ENCODE measurements at regions not wholly inside any gene's neighbourhood (a gene's known extent, or its start where the extent isn't known, plus 50 kb on each side); places are given as distances from the start of the nearest gene placed in this dataset.

DNA sequence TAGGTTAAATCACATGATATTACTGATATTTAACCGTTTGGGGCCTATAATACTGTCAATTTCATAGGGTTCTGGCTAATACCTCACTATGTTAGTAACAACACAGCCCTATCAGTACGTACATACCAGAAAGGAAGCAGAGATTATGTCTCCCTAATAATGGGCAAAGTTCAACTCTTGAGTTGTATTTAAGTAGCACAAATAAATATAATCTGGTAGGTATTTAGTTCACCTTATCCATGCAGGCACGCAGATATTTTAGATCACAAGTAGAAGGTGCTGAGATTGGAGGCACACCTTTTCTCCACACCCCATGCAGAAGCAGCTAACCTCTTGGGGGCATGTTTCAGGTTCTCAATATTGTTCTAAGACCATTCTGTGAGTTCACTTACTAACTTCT is 118.9 kb downstream of the IRS1 start:
- no peak for DNase-seq

DNA sequence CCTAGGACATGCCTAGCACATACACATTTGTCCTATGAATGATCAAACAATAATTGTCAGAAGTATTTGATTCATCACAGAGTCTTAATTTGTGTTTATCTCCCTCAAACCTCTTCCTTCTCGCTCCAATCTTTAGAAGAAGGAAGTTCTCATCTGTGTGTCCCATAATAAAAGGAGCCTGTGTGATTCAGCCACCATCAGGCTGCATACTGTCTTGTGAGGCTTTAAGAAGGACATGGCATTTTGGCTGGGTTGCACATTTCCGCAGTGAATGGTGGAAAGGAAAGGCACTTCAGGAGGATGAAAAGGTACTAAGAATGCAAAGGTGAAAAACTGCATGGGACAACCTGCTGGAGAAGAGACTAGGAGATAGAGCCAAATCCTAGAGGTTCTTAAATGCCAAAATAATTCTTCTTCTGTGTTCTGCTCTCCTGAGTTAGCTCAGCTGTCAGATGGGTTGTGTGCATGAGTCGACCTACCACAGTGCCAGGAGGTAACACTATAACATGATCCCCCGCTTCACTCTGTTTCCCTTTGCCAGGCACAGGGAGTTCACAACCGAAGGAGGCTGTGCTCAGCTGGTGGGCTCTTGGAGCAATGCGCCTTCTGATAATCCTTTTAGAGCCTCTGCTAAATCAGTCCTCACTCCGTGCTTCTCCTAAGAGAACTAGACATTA is 120.1 kb downstream of the IRS1 start:
- DNase-seq = no peak

DNA sequence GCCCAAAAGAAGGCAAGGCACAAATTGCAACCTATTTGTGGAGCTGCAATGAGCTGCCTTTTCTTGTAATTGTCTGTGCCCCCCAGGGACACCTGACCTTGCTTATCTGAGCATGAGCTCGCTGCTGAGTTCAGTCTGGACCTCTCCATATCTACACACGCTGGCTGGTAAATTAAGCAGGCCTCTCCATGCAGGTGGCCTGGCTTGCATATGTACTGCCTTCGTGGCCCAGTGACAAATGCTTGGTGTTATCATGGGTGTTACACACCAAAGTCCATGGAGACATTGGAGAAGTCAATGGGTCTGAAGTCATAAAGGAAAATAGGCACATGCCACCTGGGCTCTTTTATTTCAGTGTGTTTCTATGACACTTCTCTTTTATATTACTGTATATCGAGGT is 121.2 kb downstream of the IRS1 start:
- DNase-seq = no peak

DNA sequence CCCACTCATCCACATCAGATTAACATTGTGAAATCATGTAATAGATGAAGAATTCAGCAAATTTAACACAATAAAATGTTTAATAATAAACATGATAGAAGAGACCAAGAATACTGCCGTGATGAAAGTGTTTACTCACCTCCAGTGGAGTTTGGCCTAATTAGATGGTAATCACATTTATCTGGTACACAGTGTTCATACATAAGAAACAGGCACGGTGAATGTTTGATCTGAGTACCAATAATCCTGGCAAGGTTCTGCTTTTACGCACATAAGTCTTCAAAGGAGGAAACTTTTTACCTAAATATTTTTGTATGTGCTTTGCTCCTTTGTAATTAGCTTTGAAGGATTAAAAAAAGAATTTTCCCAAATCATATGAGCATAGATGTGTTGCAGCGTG is 122.5 kb downstream of the IRS1 start:
- DNase-seq = no peak

DNA sequence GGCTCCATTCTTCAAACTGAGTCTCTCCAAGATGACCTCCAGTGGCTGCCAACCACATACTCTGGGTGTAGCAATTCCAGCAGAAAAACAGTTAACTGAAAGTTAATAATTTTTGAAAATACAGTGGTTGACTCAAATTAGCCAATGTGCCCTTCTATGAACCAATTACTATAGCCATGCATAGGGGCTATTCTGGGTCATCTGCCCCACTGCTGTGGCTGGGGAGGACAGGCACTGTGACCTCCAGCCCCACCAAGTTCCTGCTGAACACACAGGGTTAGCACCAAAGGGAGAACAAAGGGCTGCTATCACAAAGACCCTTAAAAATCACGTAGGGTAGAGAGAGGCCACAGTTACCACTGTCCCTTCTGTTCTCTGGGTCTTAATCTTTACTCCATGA is 123.0 kb downstream of the IRS1 start:
- DNase-seq = no peak

DNA sequence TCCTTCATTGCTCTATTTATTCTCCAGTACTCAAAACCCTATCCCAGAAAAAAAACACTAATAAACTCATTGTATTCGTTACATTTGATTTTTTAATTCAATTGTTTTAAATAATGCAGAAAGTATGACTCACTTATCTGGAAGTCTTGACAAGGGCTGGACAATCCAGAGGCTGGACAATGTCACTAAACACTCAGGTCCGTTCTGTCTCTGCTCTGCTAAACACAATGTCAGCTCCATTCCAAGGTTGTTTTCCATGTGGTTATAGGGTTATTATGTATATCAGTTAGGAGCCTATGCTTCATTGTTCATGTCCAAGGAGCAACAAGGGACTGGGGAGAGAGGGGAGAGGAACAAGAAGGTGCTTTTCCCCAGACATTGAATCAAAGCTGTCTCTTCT is 125.5 kb downstream of the IRS1 start:
- no peak for DNase-seq

DNA sequence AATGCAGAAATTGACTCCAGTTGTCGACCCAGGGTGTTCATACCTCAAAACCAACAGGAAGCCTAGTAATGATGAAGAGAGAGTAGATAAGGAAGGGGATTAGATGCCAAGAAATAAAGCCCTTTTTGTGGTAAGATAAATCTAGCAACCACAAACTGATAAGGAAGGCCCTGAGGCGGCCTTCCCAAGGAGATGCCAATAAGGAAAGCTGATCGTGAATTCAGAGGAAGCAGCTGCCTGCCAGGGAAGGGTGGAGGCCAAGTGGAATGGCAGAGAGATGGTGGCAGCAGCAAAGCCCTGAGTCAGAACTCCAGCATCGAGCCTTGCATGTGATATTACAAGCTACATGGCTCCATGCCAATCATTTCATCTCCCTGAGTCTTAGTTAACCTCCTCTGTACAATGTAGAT is 126.3 kb downstream of the IRS1 start:
- DNase-seq = no peak

DNA sequence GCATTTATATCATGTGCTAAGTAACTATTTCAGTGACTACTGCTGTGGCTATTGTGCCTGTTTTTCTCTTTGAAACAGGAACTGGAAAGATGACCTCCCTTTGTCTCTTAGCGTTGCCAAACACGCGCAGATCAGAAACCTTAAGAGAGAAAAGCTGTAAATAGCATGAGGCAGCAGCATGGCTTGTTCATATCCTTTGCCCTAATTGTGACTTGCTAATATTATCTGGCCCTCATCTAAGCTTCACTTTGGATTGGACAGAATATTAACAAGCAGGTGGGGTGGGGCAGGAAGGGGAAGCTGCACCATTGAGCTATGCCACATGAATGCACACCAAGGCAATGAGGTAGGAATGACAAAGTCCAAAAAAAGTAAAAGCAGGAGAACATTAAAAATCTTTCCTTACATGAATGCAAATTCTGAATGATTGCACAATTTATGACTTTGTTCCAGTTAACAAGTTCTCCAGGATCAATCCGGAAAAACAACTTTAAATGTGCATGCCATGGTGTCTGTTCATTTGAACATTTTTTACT is 128.4 kb downstream of the IRS1 start:
- DNase-seq = no peak

DNA sequence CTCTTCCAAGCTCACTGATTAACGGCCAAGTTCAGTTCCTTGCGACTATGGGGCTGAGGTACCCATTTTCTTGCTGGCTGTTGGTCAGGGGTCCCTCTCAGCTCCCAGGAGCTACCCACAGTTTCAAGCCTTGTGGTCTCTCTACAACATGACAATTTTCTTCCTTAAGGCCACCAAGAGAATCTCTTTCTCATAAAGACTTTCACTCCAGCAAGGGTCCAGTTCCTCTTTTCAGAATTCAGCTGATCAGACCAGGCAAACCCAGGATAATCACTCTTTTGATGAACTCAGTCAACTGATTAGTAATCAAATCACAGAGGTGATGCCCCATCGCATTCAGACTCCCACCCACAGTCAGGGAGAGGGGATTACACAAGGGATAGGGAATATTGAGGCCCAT is 129.7 kb downstream of the IRS1 start:
- DNase-seq = no peak

DNA sequence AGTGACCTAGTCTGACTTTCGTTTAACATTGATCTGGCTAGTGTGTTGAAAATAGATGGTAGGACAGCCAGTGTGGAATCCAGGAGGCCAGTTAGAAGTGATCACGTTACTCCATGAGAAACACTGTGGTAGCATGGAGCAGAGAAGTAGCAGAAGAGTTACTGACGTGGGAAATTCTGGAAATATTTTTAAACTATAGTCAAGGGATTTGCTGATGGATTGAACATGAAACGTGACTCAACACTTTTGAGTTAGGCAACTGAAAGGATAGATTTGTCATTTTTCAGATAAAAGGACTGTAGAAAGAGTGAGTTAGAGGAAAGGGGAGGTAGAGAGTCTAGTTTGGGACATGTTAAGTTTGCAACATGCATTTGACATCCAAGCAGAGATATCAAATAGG is 130.4 kb downstream of the IRS1 start:
- DNase-seq = no peak

DNA sequence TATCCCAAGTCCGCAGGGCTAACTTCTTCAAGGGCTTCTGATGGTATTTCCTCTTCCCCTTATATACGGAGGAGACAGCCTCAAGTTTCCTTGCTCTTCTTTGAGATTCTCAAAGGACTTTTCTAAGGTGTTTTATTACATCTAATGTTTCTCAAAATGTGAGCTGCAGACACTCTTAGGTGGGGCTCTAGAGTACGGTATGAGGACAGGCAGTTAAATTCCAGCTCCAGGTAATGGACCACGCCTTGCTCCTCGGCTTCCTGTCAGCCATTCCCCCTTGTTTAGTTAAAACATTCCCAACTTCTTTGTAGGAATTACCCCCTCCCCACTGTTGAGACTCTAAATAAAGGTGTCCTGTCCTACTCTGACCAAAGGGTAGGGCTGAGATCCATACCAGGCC is 131.9 kb downstream of the IRS1 start:
- DNase-seq = no peak

DNA sequence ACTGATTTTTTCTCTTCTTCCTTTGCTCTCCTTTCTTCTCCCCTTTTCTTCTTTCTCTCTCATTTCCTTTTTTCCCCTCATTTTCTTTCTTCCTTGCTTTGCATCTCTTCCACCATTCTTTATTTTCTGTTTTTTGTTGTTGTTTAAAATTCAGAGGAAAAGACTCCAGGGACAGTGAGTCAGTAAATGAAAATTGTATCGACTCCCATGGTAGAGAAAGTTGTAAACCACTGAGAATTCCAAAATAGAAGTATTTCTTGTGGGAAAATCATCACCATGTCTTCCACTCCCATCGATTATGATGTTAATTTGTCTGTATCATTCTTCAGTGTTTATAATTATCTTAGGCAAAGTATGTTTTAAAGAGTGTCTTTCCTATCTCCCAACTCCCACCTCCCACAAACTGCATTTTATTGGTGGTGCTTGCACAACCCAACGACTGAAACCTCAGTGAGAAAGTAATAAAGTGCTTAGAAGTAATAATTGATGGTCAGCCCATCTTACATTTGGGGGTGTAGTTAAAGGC is 134.3 kb downstream of the IRS1 start:
- DNase-seq = no peak

DNA sequence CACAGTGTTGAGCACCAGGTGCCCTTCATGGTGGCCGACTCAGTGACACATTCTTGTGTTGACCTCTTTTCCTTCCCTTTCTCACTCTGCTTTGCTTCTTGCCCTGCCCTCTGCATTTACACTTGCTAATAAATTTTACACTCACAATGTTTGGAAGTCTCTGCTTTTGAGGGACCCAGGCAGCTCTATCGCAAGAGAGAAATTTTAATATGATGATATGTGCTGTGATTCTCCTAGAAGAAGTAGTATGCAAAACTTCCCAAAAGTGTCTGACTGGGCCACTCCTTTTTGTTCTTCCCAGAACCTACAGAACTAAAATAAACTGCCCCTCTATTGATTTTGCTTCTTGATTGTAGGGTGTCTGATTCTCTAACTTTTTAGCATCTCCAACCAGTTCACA is 135.0 kb downstream of the IRS1 start:
- no peak for DNase-seq

DNA sequence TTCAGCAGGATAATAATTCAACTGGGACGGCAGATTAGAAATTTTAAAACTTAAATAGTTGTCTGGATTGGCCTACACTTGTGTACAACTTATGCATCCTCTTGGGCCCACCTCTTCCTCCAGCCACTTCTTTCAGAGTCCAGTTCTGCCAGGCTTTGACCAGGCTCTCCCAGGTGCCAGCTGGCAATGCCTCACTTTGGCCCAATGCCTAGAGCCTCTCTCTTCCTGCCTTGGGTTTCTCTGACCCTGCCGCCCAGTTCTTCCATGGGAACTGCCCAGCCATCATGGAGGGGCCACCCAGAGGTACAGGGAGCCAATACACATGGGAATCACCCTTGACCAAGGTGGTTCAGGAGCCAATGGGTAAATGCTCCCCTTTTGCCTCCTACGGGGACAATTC is 135.5 kb downstream of the IRS1 start:
- DNase-seq = no peak

DNA sequence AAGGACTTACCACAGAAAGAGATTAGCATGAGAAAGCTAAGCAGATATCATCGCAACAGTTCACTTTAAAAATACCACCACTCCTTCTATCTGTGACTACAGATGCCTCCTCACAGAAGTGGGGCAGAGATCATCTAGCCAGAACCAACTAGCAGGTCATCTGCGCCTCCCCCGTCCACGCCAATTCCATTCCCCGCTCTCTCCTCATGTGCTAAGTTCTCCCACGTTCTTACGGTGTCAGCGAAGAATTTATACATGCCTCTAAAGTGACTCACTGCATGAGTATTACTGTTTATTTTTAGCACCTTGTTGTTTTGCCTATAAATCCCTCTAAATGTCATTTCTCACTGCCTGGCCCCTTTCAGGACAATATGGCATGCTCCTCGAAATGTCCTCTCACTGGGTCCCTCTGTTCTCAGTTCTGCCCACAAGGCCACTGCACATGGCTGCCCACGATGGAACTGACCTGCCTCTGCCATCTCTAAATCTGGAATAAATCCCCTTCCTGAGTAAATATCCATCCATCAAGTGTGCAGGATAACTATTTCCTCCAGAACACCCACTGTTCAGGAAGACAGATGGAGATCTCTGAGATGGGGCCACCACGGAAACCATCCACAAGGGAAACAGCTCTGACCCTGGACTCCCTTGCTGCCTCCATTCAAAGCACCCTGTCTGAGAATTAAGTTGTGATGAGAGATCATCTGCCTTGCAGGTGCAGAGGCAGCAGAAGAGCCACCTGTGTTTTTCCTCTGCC is 137.7 kb downstream of the IRS1 start:
- DNase-seq = no peak

DNA sequence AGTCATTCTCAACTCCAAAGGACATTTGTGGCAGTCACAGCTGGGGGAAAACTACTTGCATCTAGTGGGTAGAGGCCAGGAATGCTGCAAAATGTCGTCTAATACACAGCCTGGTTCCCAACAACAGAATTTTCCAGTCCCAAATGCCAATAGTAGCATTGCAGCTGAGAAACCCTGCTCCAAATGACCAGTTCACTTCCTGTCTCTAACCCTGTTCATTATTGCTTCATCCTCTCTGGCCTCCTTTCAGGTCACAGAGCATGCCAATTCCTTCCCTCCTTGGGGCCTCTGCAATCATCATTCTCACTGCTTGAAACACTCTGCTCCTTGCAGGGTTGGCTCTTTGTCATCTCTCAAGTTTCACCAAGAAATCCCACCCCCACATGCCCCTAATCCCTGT is 139.1 kb downstream of the IRS1 start:
- DNase-seq = no peak

DNA sequence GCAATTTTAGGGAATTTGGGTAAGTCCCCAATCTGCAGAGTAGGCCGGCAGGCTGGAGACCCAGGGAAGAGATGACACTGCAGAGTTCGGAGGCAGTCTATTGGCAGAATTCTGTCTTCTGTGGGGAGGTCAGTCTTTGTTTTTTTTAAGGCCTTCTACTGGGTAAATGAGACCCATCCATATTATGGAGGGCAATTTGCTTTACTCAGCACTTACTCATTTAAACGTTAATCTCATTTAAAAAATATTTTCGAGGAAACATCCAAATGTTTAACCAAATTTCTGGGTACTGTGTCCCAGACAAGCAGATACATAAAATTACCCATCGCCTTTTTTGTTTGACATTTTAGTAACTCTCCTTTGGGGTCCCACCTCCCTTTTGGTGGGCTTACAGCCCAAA is 139.5 kb downstream of the IRS1 start:
- DNase-seq = no peak

DNA sequence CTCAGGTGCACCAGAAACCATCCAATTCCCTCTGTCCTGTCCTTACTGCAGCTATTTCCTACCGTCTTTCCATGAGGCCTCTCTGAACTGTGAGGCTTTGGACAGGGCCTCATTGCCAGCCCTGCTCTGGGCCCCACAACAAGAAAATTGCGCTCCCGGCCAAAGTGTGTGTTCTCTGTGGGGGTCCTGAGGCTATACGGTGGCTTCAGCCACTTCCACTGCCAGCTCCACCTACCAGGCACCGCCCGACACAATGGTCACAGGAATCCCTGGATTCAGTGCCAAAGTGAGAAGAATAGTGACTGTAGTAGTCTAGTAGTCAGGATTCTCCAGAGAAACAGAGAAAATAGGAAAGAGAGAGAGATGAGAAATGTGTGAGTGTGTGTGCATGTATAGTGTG is 140.2 kb downstream of the IRS1 start:
- no peak for DNase-seq

DNA sequence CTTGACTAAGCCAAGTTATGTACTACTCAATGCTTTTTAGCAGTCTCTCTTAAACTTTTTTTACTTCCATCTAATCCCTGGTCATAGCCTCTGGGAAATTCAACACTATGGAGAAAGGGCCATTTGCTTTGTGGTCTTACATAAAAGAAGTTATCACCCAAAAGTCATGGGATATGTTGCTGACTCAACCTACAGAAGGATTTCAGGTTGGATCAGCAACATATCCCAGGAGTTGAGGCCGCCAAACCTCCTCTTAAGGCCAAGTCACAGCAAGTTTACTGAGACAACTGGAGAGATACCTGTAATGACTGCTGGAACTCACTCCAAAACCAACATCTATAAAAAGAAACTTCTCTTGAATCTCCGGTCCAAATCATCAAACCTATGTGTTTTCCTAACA is 141.1 kb downstream of the IRS1 start:
- DNase-seq = no peak

DNA sequence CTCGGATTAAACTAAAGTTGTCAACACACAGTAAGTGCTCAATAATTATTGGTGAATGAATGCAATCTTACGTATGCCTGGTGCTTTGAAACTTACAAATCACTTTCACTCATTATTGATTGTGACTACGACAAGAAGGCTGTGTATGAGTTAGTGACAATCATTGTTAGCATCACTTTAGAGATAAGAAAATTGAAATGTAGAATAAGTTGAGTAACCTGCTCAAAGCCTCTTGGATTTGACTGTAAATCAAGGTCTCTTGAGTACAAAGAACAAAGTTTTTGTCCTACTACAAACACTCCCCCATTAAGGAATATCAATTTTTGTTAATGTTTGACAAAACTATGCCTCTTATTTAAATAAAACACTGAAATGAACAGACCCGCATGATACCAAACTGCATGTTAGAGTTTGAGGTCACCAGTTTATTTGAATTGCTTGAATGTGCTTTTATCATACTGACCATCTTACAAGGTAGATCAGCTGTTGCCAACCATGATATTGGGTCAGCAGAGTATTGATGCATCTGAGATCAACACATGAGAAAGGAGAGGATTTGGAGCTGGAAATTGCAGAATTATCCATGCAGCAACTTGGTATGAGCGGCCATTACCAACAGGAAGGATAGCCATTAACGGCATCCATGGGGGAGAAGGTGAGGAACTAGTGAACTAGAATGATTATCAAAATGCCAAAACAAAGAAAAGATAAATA is 142.1 kb downstream of the IRS1 start:
- DNase-seq = no peak

DNA sequence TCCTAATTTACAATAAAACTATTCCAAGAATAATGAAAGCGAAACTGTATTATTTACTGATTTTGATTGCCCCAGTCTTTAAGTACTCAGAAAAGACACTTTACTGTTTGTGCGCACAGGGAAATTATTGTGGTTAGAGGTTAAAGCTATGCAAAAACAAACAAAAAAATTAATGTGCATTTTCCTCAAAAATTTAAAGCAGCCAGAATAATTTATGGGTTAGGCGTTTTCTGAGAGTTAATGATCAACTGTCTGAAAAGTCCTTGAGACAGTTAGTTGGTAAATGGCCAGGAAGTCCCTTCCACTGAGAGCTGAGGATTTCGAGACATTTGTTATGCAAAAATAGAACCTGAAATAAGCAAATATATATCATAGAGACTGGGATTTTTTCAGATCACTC is 143.3 kb downstream of the IRS1 start:
- DNase-seq = no peak

DNA sequence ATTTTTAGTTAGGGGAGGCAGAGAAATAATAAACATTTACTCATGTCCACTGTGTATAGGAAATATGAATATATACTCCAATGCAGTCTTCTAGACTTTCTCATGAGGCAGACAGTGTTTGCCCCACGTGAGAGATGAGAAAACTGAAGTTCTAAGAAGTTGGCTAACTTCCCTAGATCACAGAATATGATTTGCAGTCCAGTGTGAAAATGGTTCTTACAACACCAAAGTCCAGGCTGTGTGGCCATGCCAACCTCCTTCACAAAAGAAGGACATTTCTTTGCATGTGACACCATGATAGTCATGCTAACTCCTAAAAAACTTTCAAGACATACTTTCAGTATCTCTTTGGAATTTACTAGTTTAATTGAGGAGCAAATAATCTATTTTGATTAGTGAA is 143.7 kb downstream of the IRS1 start:
- no peak for DNase-seq

DNA sequence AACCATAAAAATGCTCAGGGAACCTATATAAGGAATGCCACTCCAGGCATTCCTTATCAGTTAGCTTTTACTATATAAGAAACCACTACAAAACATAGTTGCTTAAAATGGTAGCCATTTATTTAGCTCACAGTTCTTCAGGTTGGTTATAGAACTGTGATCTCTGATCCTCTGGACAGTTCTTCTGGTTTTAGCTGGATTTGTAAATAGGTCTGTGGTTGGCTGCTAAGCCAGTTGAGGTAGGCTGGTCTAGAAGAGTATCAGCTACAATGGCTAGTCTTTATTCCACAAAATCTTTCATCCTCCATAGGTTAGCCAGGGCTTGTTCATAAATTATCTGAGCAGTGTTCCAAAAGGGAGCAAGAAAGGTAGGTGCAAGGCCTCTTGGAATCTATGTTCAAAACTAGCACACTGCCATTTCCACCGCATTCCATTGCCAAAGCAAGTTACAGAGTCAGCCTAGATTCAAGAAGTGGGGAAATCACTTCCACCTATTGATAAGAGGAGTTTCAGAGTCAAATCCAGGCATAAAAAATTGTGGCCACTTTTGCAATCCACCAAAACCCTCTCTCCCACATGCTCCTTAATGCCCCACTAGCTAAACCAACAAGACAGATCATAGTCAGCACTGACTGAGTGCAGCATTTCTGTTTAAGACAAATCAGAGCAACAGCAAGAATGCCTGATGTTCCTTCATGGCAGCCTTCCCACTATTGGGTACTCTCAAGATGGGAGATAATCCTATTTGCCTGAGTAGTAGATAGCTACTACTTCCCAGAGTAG is 146.4 kb downstream of the IRS1 start:
- no peak for DNase-seq

Data from stimulated activated CD4-positive, alpha-beta T cell treated with anti-CD3 and anti-CD28 coated beads, Interleukin-12 subunit alpha, Interleukin-12 subunit beta, amount 100 ng/mL, for 4 hours (primary cell).